SK-N-SH (cell line): ENCODE measurements at regions not wholly inside any gene's neighbourhood (a gene's known extent, or its start where the extent isn't known, plus 50 kb on each side); places are given as distances from the start of the nearest gene placed in this dataset.

Source experiments
- CTCF ChIA-PET: fragments of 300-600, 350-600 bp; formaldehyde crosslinking; extraction: SDS; loops from one replicate; lab custom pipeline; 2021; lab: Yijun Ruan, JAX
- POLR2A ChIA-PET: fragments of 350-600 bp; sonication (Branson Sonifier 250); formaldehyde crosslinking; extraction: SDS; loops from one replicate; lab custom pipeline; 2020; ENCODE audit warnings: antibody characterized with exemption, inconsistent platforms; lab: Yijun Ruan, JAX
- DNase-seq: peaks from one replicate; pipeline ENCODE4 v3.0.0; 2012
- H2AFZ ChIP-seq: fragments of 200-600 bp; sonication (generic); 2 replicates; pipeline ENCODE4 v1.8.1; 2016; ENCODE audit warnings: antibody characterized with exemption, mild to moderate bottlenecking, low read depth
- H3F3A ChIP-seq: fragments of 200-600 bp; sonication (generic); replicated peaks from 2 replicates; pipeline ENCODE3; 2016; ENCODE audit warnings: antibody characterized with exemption, mild to moderate bottlenecking; ENCODE audit not compliant: insufficient read depth
- H3K27ac ChIP-seq, 2 experiments: fragments of 200-500 bp in 1 of 2; fragments of 200-600 bp in 1 of 2; sonication (Bioruptor generic) in 1 of 2; sonication (generic), shearing (Covaris generic) in 1 of 2; 2 replicates each; pipeline versions ENCODE4 v1.5.1 to v1.6.1; 2014 to 2016; ENCODE audit warnings: low read depth in 2 of 2, inconsistent platforms in 1 of 2, low read length in 1 of 2, mild to moderate bottlenecking in 1 of 2, mixed read lengths in 1 of 2
- H3K27me3 ChIP-seq: fragments of 200-600 bp; sonication (generic), shearing (Covaris generic); 2 replicates; pipeline ENCODE4 v1.6.1; 2016; ENCODE audit warnings: mixed run types; ENCODE audit not compliant: insufficient read depth
- H3K36me3 ChIP-seq, 2 experiments: fragments of 200-500 bp in 1 of 2; fragments of 200-600 bp in 1 of 2; sonication (Bioruptor generic) in 1 of 2; sonication (generic) in 1 of 2; replicated peaks in 1 of 2; 2 replicates each; pipeline versions ENCODE3 to v1.5.1; 2014 to 2016; ENCODE audit warnings: low read length in 1 of 2, mild to moderate bottlenecking in 1 of 2; ENCODE audit not compliant: insufficient read depth in 2 of 2, control insufficient read depth in 1 of 2
- H3K4me1 ChIP-seq, 2 experiments: fragments of 200-500 bp in 1 of 2; fragments of 200-600 bp in 1 of 2; sonication (Bioruptor generic) in 1 of 2; sonication (generic), shearing (Covaris generic) in 1 of 2; 2 replicates each; pipeline versions ENCODE4 v1.5.1 to v1.6.1; 2014 to 2016; ENCODE audit warnings: low read depth in 1 of 2, low read length in 1 of 2, mixed run types in 1 of 2; ENCODE audit not compliant: insufficient read depth in 2 of 2, control insufficient read depth in 1 of 2
- H3K4me2 ChIP-seq: fragments of 200-600 bp; sonication (generic), shearing (Covaris generic); 2 replicates; pipeline ENCODE4 v1.6.1; 2017; ENCODE audit warnings: mixed run types
- H3K4me3 ChIP-seq, 2 experiments: fragments of 200-500 bp in 1 of 2; fragments of 200-600 bp in 1 of 2; sonication (Bioruptor generic) in 1 of 2; sonication (generic), shearing (Covaris generic) in 1 of 2; 2 replicates each; pipeline versions ENCODE4 v1.5.1 to v1.8.1; 2014 to 2016; ENCODE audit warnings: low read depth in 2 of 2, inconsistent platforms in 1 of 2, low read length in 1 of 2, mild to moderate bottlenecking in 1 of 2, mixed read lengths in 1 of 2, moderate library complexity in 1 of 2
- H3K79me2 ChIP-seq: fragments of 200-600 bp; sonication (generic); 2 replicates; pipeline ENCODE4 v1.8.1; 2017; ENCODE audit warnings: mild to moderate bottlenecking; ENCODE audit not compliant: insufficient read depth
- H3K9ac ChIP-seq: fragments of 200-600 bp; sonication (generic); 2 replicates; pipeline ENCODE4 v1.6.1; 2017; ENCODE audit warnings: mixed run types
- H3K9me2 ChIP-seq: fragments of 200-600 bp; sonication (generic); 2 replicates; pipeline ENCODE4 v1.6.1; 2017; ENCODE audit warnings: mixed run types
- H3K9me3 ChIP-seq: fragments of 200-600 bp; sonication (generic); 2 replicates; pipeline ENCODE4 v1.6.1; 2017; ENCODE audit warnings: mixed run types, mild to moderate bottlenecking, moderate library complexity
- H4K20me1 ChIP-seq: fragments of 200-600 bp; sonication (generic); 2 replicates; pipeline ENCODE4 v1.6.1; 2017; ENCODE audit warnings: mild to moderate bottlenecking, mixed run types; ENCODE audit not compliant: insufficient read depth
- EZH2phosphoT487 ChIP-seq: fragments of 200-600 bp; sonication (generic); IDR thresholded peaks from 2 replicates; pipeline ENCODE4 v1.6.1; 2017; ENCODE audit warnings: low read depth, mixed run types, mild to moderate bottlenecking, antibody characterized with exemption, moderate library complexity, borderline replicate concordance
- FOXJ3 ChIP-seq: sonication (generic); formaldehyde crosslinking; IDR thresholded peaks from 2 replicates; pipeline ENCODE4 v1.5.1; 2020; ENCODE audit warnings: mild to moderate bottlenecking, missing genetic modification reagents
- FOXM1 ChIP-seq: IDR thresholded peaks from 2 replicates; pipeline ENCODE4 v1.4.0; 2012; ENCODE audit warnings: low read depth, mild to moderate bottlenecking
- GATA2 ChIP-seq: sonication (generic); formaldehyde crosslinking; IDR thresholded peaks from 2 replicates; pipeline ENCODE4 v1.5.0; 2020; ENCODE audit warnings: mild to moderate bottlenecking, missing genetic modification reagents
- MAX ChIP-seq: IDR thresholded peaks from 2 replicates; pipeline ENCODE4 v1.4.0; 2012; ENCODE audit warnings: low read depth
- MEF2A ChIP-seq: IDR thresholded peaks from 2 replicates; pipeline ENCODE4 v1.4.0; 2012; ENCODE audit warnings: low read depth, borderline replicate concordance
- POLR2AphosphoS5 ChIP-seq: IDR thresholded peaks from 2 replicates; pipeline ENCODE4 v1.6.1; 2012; ENCODE audit warnings: low read depth, low read length
- RAD21 ChIP-seq: IDR thresholded peaks from 2 replicates; pipeline ENCODE4 v1.6.1; 2012; ENCODE audit warnings: mild to moderate bottlenecking, low read length
- RCOR1 ChIP-seq: fragments of 150-350 bp; IDR thresholded peaks from 2 replicates; pipeline ENCODE4 v1.6.1; 2017; ENCODE audit warnings: antibody characterized with exemption, low read length
- TAF1 ChIP-seq: IDR thresholded peaks from 2 replicates; pipeline ENCODE4 v1.6.1; 2012; ENCODE audit warnings: low read depth, mild to moderate bottlenecking, low read length, moderate library complexity, borderline replicate concordance
- USF2 ChIP-seq: fragments of 150-350 bp; IDR thresholded peaks from 2 replicates; pipeline ENCODE4 v1.6.1; 2017; ENCODE audit warnings: antibody characterized with exemption, low read length, low read depth, borderline replicate concordance
- WGBS: methylation state at CpG from one replicate; pipeline ENCODE4 v1.1.6; 2017; ENCODE audit warnings: low lambda C conversion rate; 5-methylcytosine and 5-hydroxymethylcytosine counted together
- TF ChIP-seq, protein P1 (sequence below): fragments of 200-600 bp; sonication (generic); IDR thresholded peaks from 2 replicates; pipeline ENCODE4 v1.6.1; 2017; ENCODE audit warnings: antibody characterized with exemption, mild to moderate bottlenecking, moderate library complexity
- TF ChIP-seq, protein P2 (sequence below): IDR thresholded peaks from 2 replicates; pipeline ENCODE4 v1.4.0; 2012; ENCODE audit warnings: low read depth, borderline replicate concordance
- TF ChIP-seq, protein P3 (sequence below): fragments of 150-350 bp; IDR thresholded peaks from 2 replicates; pipeline ENCODE4 v1.6.1; 2016; ENCODE audit warnings: mild to moderate bottlenecking, low read depth, low read length

DNA sequence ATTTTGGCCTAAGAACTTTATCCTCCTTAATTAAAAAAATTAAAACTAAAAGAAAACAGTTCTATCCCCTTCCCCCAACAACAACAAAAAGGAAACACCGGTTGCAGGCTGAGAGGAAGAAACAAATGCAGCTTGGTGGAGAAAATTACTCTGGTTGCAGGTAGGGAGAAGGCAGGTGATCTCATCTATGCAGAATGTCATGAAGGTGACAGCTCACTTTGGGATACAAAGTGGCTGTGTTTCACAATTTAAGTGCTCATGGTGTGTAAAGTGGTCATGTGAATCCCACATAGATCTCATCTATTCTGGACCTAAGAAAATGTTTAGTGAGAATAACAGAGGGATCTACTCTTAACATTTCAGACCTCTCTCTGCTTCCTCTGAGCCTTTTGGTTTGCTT is 219.7 kb upstream of the PKP2 start:
- Histone ChIP-seq H3K4me2 (no peak overlapping the region), H4K20me1 (no peaks in the 10 kb centered on the region), H3K27me3 (no peaks in the 10 kb centered on the region), H3K9ac (no peak overlapping the region), H3K9me3 (no peaks in the 10 kb centered on the region), H3K4me3 (no peak overlapping the region), H3K27ac (no peak overlapping the region), H2AFZ (no peak overlapping the region), H3K36me3 (no peaks in the 10 kb centered on the region), H3K4me1 (no peaks in the 10 kb centered on the region), H3F3A (no peaks in the 10 kb centered on the region), H3K79me2 (no peaks in the 10 kb centered on the region), H3K9me2 (no peaks in the 10 kb centered on the region)
- CTCF ChIA-PET: no interaction called here
- WGBS: 6% methylated on average over 1 of the region's 1 CpG
- no peak for DNase-seq
- no peak for TF ChIP-seq GATA2 (CRISPR knock-in tag)
- TF ChIP-seq USF2: no peak
- TF ChIP-seq FOXJ3 (CRISPR knock-in tag): no peak
- no peak for TF ChIP-seq EZH2phosphoT487
- TF ChIP-seq, protein P1, sequence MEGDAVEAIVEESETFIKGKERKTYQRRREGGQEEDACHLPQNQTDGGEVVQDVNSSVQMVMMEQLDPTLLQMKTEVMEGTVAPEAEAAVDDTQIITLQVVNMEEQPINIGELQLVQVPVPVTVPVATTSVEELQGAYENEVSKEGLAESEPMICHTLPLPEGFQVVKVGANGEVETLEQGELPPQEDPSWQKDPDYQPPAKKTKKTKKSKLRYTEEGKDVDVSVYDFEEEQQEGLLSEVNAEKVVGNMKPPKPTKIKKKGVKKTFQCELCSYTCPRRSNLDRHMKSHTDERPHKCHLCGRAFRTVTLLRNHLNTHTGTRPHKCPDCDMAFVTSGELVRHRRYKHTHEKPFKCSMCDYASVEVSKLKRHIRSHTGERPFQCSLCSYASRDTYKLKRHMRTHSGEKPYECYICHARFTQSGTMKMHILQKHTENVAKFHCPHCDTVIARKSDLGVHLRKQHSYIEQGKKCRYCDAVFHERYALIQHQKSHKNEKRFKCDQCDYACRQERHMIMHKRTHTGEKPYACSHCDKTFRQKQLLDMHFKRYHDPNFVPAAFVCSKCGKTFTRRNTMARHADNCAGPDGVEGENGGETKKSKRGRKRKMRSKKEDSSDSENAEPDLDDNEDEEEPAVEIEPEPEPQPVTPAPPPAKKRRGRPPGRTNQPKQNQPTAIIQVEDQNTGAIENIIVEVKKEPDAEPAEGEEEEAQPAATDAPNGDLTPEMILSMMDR: no peak
- no peak for TF ChIP-seq RAD21
- TF ChIP-seq, protein P2, sequence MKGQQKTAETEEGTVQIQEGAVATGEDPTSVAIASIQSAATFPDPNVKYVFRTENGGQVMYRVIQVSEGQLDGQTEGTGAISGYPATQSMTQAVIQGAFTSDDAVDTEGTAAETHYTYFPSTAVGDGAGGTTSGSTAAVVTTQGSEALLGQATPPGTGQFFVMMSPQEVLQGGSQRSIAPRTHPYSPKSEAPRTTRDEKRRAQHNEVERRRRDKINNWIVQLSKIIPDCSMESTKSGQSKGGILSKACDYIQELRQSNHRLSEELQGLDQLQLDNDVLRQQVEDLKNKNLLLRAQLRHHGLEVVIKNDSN: no peak
- no peak for TF ChIP-seq POLR2AphosphoS5
- no peak for TF ChIP-seq FOXM1
- no peak for TF ChIP-seq MEF2A
- TF ChIP-seq RCOR1: no peak
- TF ChIP-seq, all 33 proteins: peak for 0
- POLR2A ChIA-PET: no interaction called here

DNA sequence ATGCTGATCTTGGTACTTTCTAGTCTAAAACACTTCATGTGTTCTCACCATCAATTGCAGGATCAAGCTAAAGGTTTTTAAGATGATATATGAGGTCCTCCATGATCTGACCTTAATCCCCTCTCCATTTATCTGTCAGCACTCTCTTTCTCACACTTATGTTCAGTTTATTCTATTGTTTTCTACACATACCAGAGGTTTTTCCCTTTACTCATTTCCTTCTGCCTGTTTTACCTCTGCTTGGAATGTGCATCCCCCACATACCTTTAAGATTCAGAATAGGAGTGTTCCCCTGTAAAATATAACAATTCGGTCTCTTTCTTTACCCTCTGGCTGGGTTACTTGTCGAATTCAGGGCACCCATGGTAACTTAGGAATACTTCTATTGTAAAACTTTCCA is 219.1 kb upstream of the PKP2 start:
- Histone ChIP-seq H3F3A (no peaks in the 10 kb centered on the region), H3K27me3 (no peaks in the 10 kb centered on the region), H3K4me2 (no peak overlapping the region), H2AFZ (no peak overlapping the region), H3K9me3 (no peaks in the 10 kb centered on the region), H3K4me3 (no peak overlapping the region)
- DNase-seq: no peak
- TF ChIP-seq, protein P3, sequence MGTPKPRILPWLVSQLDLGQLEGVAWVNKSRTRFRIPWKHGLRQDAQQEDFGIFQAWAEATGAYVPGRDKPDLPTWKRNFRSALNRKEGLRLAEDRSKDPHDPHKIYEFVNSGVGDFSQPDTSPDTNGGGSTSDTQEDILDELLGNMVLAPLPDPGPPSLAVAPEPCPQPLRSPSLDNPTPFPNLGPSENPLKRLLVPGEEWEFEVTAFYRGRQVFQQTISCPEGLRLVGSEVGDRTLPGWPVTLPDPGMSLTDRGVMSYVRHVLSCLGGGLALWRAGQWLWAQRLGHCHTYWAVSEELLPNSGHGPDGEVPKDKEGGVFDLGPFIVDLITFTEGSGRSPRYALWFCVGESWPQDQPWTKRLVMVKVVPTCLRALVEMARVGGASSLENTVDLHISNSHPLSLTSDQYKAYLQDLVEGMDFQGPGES: no peak
- no peak for TF ChIP-seq TAF1
- TF ChIP-seq FOXM1: no peak
- TF ChIP-seq EZH2phosphoT487: no peak
- TF ChIP-seq FOXJ3 (CRISPR knock-in tag): no peak
- TF ChIP-seq, protein P2: no peak
- no peak for TF ChIP-seq MAX
- TF ChIP-seq, all 33 proteins: peak for 0
- POLR2A ChIA-PET: no interaction called here
- Histone ChIP-seq H3K79me2 (no peaks in the 10 kb centered on the region), H3K9me2 (no peaks in the 10 kb centered on the region), H3K4me1 (no peaks in the 10 kb centered on the region), H3K9ac (no peak overlapping the region), H3K36me3 (no peaks in the 10 kb centered on the region), H3K27ac (no peak overlapping the region), H4K20me1 (no peaks in the 10 kb centered on the region)
- CTCF ChIA-PET: no interaction called here
- 0% methylated on average over 2 of the region's 2 CpGs for WGBS
